C4-2B (cell line): ENCODE measurements at regions not wholly inside any gene's neighbourhood (a gene's known extent, or its start where the extent isn't known, plus 50 kb on each side); places are given as distances from the start of the nearest gene placed in this dataset.

Experiments used
- ZFX ChIP-seq: fragments of 450-650 bp; IDR thresholded peaks from 2 replicates; pipeline ENCODE4 v1.6.1; 2017
- TF ChIP-seq, protein P1 (sequence below): fragments of 450-650 bp; conservative IDR thresholded peaks from 2 replicates; pipeline ENCODE4 v1.5.1; 2017; ENCODE audit warnings: mild to moderate bottlenecking

DNA sequence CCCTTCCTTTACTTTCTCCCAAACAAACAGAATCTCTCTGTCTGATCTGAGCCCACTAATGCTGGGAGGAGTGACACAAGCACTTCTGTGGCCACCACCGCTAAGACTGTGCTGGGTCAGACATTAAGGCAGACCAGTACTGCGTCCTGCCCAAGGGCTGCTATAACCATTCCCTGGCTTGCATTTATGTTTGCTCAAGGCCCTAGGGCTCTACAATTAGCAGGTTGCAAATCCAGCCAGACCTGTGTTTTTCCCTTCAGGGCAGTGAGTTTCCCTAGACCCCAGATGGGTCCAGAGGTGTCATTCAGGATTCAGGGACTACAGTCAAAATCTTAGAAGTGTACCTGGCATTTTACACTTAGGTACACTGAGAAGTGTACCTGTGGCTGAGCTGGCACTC, 89.7 kb downstream of the SPANXN4 start:
- TF ChIP-seq, protein P1, sequence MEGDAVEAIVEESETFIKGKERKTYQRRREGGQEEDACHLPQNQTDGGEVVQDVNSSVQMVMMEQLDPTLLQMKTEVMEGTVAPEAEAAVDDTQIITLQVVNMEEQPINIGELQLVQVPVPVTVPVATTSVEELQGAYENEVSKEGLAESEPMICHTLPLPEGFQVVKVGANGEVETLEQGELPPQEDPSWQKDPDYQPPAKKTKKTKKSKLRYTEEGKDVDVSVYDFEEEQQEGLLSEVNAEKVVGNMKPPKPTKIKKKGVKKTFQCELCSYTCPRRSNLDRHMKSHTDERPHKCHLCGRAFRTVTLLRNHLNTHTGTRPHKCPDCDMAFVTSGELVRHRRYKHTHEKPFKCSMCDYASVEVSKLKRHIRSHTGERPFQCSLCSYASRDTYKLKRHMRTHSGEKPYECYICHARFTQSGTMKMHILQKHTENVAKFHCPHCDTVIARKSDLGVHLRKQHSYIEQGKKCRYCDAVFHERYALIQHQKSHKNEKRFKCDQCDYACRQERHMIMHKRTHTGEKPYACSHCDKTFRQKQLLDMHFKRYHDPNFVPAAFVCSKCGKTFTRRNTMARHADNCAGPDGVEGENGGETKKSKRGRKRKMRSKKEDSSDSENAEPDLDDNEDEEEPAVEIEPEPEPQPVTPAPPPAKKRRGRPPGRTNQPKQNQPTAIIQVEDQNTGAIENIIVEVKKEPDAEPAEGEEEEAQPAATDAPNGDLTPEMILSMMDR, result no peak
- no peak for TF ChIP-seq ZFX
